HG03354 (cell line): ENCODE measurements at regions not wholly inside any gene's neighbourhood (a gene's known extent, or its start where the extent isn't known, plus 50 kb on each side); places are given as distances from the start of the nearest gene placed in this dataset.

Experiments
- ATAC-seq: cut with Tn5 transposase; IDR thresholded peaks from one replicate; pipeline ENCODE4 v1.9.1; 2021; ENCODE audit warnings: mild to moderate bottlenecking; ENCODE audit not compliant: unreplicated experiment, poor library complexity, severe bottlenecking

GRCh38 chr2:136420346-136420745, 302.4 kb upstream of the CXCR4 start:
- no peak for ATAC-seq

- no peak for ATAC-seq
Measured at GRCh38 chr2:136411946-136412345, 294.0 kb upstream of the CXCR4 start.

GRCh38 chr2:136410673-136411072, 292.7 kb upstream of the CXCR4 start:
- ATAC-seq = no peak

DNA sequence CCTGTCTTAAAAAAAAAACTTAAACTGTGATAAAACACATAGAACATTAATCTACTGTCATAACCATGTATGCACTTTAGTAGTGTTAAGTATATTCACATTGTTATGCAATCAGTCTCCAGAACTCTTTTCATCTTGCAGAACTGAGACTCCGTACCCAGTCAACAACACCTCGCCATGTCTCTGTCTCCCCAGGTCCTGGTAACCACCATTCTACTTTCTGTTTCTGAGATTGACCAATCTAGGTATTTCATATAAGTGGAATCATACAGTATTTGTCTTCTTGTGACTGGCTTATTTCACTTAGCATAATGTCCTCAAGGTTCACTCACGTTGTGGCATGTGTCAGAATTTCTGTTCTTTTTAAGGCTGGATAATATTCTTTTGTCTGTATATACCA, 290.8 kb upstream of the CXCR4 start:
- no peak for ATAC-seq

- ATAC-seq = no peak
Measured at GRCh38 chr2:136407952-136408318, 290.0 kb upstream of the CXCR4 start.

- no peak for ATAC-seq
Measured at GRCh38 chr2:136407117-136407951, 289.4 kb upstream of the CXCR4 start.

DNA sequence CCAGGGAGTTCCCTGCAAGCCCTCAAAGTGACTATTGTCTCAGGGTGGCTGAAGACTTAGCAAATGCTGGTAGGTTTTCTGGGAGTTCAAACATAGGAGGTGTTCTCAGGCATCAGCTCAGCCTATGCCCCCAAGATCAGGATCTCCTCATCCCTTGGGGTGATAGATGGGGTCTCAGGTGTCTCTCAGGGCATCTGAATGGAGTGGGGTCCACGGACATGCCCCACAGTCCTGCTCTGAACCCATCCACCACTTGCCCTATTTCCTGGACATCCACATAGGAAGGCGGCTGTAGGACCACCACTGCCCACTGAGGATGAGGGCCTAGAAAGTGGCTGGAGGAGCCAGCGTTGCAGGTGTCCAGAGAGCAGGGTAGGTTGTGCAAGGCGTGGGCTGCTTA, 287.0 kb upstream of the CXCR4 start:
- ATAC-seq = no peak

GRCh38 chr2:136404176-136404575, 286.2 kb upstream of the CXCR4 start:
- no peak for ATAC-seq

GRCh38 chr2:136402281-136402680, 284.3 kb upstream of the CXCR4 start:
- no peak for ATAC-seq

DNA sequence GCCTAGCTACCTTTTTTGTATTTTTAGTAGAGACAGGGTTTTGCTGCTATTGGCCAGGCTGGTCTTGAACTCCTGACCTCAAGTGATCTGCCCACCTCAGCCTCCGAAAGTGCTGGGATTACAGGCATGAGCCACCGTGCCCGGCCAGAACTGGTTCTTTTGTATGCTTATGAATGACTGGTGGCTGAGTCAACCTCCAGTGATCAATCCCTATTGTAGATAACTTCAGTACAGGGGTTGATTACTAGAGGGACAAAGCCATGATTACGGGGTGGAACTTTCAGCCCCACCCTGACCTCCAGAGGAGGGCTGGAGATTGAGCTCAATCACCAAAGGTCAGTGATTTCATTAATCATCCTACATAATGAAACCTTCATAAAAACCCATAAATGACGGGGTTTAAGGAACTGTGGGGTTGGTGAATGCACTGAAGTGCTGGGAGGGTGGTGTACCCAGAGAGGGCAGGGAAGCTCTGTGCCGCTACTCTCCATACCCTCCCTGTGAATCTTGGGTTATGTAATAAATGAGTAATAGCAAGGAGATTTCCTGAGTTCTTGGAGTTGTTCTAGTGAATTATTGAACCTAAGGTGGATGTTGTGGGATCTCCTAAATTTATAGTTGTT, 281.8 kb upstream of the CXCR4 start:
- no peak for ATAC-seq

DNA sequence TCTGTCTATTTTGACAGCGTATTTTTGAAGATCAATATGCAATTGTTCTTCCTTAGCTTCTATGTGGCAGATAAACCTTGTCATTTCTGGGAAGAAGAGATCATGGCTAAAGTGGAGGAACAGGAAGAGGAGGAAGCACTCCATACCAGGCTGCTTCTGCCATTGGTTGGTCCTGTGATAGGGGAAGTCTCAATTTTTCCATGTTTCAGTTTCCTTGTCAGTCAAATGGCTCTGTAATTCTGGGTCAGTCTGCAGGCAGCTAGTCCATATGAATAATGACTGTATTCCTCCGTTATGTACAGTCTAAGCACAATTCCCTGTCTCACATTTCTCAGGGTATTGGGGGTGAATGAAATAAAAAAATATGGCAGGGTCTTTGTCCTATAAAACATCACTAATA, 277.6 kb upstream of the CXCR4 start:
- ATAC-seq = no peak

GRCh38 chr2:136394136-136395060, 276.4 kb upstream of the CXCR4 start:
- peak; percentile 50 for ATAC-seq

- ATAC-seq = no peak
Measured at GRCh38 chr2:136393514-136393913, 275.6 kb upstream of the CXCR4 start.

- no peak for ATAC-seq
Measured at GRCh38 chr2:136392897-136393505, 275.1 kb upstream of the CXCR4 start.

GRCh38 chr2:136389809-136390208, 271.9 kb upstream of the CXCR4 start:
- ATAC-seq = peak; percentile 93

DNA sequence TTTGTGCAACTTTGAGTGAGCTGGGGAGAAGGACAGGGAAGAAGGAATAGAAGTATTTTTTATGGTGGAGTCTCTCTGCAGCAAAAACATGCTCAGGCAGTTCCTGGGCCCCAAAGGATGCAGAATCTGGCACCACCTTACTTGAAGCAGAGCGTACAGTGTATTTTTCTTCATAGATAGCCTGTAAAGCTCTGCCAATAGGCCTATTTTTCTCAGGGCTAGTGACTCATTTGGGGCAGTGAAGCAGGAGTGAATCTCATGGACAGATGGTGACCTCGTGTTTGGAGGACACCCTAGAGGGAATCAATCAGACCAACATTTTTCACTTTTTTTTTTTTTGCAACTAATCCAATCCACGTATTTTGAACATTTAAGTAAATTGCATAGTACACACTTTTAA, 268.1 kb upstream of the CXCR4 start:
- no peak for ATAC-seq

DNA sequence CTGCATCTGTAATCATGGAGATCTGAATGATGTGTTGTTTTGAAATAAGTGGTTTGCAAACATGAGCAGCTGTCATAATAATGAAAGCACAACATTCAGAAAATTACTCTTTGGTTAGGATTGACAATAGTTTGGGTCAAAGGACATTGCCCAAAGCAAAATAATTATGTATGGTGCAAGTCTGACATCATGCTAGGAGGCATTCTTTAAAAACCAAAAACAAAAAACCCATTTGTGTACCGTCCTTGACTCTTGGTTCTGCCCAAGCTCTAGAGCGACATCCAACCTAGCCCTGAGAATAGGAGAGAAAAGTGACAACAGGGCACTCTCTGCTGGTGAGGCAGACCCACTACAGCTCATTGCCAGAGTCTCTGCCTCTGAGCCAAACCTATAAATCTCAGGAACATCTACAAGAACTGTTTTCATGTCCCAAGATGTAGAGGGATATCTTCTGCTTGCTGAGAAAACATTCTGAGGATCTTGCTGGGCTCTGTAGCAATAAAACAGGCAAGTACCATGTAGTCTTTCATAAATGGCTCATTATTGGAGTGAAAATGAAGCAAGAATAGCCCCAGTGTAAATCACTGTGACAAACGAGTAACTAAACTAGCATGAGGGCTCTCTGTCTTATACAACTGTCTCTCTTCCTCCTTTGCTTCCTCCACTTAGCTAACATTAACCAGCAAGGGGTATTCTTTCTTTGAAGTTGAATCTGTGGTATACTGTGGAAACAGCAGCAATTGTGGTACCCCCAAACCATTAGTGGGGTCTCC, 266.8 kb upstream of the CXCR4 start:
- peak; percentile 48 for ATAC-seq

GRCh38 chr2:136383167-136383566, 265.2 kb upstream of the CXCR4 start:
- ATAC-seq = no peak
